BLaER1 (cell line): ENCODE measurements at regions not wholly inside any gene's neighbourhood (a gene's known extent, or its start where the extent isn't known, plus 50 kb on each side); places are given as distances from the start of the nearest gene placed in this dataset.
A peak's percentile ranks its signal among the peaks of the same experiment; 100 is the strongest.

Experiments used
- H3K27ac ChIP-seq: shearing (Covaris generic); formaldehyde crosslinking; 2 replicates; pipeline ENCODE4 v1.8.1; 2022
- H3K27me3 ChIP-seq: shearing (Covaris generic); formaldehyde crosslinking; 2 replicates; pipeline ENCODE4 v1.8.1; 2022
- H3K36me3 ChIP-seq: shearing (Covaris generic); formaldehyde crosslinking; 2 replicates; pipeline ENCODE4 v1.8.1; 2022
- H3K4me1 ChIP-seq: shearing (Covaris generic); formaldehyde crosslinking; 2 replicates; pipeline ENCODE4 v1.8.1; 2022
- H3K4me2 ChIP-seq: shearing (Covaris generic); formaldehyde crosslinking; 2 replicates; pipeline ENCODE4 v1.8.1; 2022
- H3K4me3 ChIP-seq: shearing (Covaris generic); formaldehyde crosslinking; 2 replicates; pipeline ENCODE4 v1.8.1; 2022
- H3K9ac ChIP-seq: shearing (Covaris generic); formaldehyde crosslinking; 2 replicates; pipeline ENCODE4 v1.8.1; 2022
- H3K9me3 ChIP-seq: shearing (Covaris generic); formaldehyde crosslinking; 2 replicates; pipeline ENCODE4 v1.8.1; 2022
- H4K20me1 ChIP-seq: shearing (Covaris generic); formaldehyde crosslinking; 2 replicates; pipeline ENCODE4 v1.8.1; 2022
- Cebpa-rat ChIP-seq: shearing (Covaris generic); IDR thresholded peaks from 2 replicates; pipeline ENCODE4 v1.8.1; 2022

GRCh38 chr2:144587306-144587705 is 67.4 kb upstream of the ZEB2 start:
- TF ChIP-seq Cebpa-rat: no peak
- Histone ChIP-seq H3K9me3 (peaks cover 4% of the 10 kb centered on the region), H4K20me1 (no peaks in the 10 kb centered on the region), H3K4me1 (peaks cover 12% of the 10 kb centered on the region), H3K36me3 (no peaks in the 10 kb centered on the region), H3K27ac (no peak overlapping the region), H3K27me3 (no peaks in the 10 kb centered on the region), H3K4me2 (no peak overlapping the region), H3K4me3 (no peak overlapping the region), H3K9ac (no peak overlapping the region)

GRCh38 chr2:144586476-144586875 is 66.6 kb upstream of the ZEB2 start:
- H3K4me2 ChIP-seq: no peak overlapping the region
- H3K9me3 ChIP-seq: peaks cover 4% of the 10 kb centered on the region
- no peaks in the 10 kb centered on the region for H4K20me1 ChIP-seq
- H3K27me3 ChIP-seq: peaks cover 4% of the 10 kb centered on the region; the same call in 1 of the 2 replicates
- TF ChIP-seq Cebpa-rat: no peak
- H3K27ac ChIP-seq: no peak overlapping the region
- H3K4me3 ChIP-seq: no peak overlapping the region
- H3K36me3 ChIP-seq: no peaks in the 10 kb centered on the region
- peaks cover 9% of the 10 kb centered on the region for H3K4me1 ChIP-seq
- H3K9ac ChIP-seq: no peak overlapping the region

GRCh38 chr2:144583741-144584453 is 64.0 kb upstream of the ZEB2 start:
- Histone ChIP-seq H3K9me3 (no peaks in the 10 kb centered on the region), H3K4me3 (no peak overlapping the region), H3K4me2 (no peak overlapping the region), H3K9ac (no peak overlapping the region), H4K20me1 (no peaks in the 10 kb centered on the region), H3K36me3 (no peaks in the 10 kb centered on the region), H3K27ac (no peak overlapping the region), H3K4me1 (peaks cover 20% of the 10 kb centered on the region), H3K27me3 (peaks cover 4% of the 10 kb centered on the region; the same call in 1 of the 2 replicates)
- TF ChIP-seq Cebpa-rat: no peak

DNA sequence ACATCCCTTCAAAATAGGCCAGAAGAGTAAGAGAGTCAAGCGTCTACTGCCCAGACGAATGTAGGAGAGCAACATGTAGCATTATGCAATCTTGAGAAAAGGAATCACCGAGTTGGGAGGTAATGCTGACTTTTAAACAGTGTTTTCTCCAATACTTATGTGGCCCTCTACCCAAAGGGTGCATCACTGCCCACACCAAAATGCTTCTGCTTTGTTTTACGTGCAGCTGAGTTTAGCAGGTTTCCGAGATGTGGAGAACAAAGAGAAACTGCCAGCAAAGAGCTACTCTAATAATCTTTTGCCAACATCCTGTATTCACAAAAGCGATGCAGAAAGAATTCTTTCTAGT is 63.4 kb upstream of the ZEB2 start:
- H3K36me3 ChIP-seq: no peaks in the 10 kb centered on the region
- H3K9me3 ChIP-seq: no peaks in the 10 kb centered on the region
- TF ChIP-seq Cebpa-rat: no peak
- no peak overlapping the region for H3K4me2 ChIP-seq
- no peak overlapping the region for H3K27ac ChIP-seq
- H3K9ac ChIP-seq: no peak overlapping the region
- peaks cover 20% of the 10 kb centered on the region for H3K4me1 ChIP-seq
- H4K20me1 ChIP-seq: no peaks in the 10 kb centered on the region
- no peak overlapping the region for H3K4me3 ChIP-seq
- H3K27me3 ChIP-seq: peaks cover 4% of the 10 kb centered on the region; the same call in 1 of the 2 replicates

GRCh38 chr2:144582651-144583380 is 62.9 kb upstream of the ZEB2 start:
- Histone ChIP-seq H4K20me1 (no peaks in the 10 kb centered on the region), H3K4me2 (no peak overlapping the region), H3K36me3 (no peaks in the 10 kb centered on the region), H3K27me3 (peaks cover 4% of the 10 kb centered on the region; the same call in 1 of the 2 replicates), H3K27ac (no peak overlapping the region), H3K4me3 (no peak overlapping the region), H3K9me3 (no peaks in the 10 kb centered on the region), H3K4me1 (peaks cover 20% of the 10 kb centered on the region), H3K9ac (no peak overlapping the region)
- TF ChIP-seq Cebpa-rat: no peak

DNA sequence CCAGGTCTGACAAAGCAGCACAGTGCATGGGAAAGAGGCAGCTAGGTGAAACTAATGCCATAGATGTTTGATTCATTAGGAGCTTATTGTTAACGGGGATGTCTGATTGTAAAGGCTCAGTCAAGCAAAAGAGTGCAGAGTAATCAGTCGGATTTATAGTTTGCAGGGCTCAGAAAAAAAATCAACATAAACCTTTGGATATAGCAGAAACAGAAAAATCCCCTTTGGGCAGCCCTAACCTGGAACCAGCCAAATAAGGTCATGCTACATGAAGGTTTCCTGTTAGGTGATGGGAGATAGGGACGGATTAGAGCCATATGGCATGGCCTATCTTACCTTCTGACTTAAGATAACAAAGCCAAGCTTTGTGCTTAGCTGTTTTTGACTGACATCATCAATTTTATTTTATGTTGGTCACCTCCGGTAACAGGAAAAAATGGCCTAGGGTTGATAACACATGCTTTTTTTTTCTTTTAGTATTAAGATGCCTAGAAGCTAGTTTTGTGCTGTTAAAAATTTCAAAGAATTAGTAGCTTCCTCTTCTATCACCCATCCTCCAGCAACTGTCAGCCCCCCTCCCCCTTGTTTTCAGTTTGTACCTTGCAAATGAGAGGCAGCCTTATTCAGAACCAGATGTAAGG is 60.7 kb upstream of the ZEB2 start:
- Histone ChIP-seq H3K4me2 (peak overlapping the region; percentile 37), H3K9ac (no peak overlapping the region), H3K36me3 (no peaks in the 10 kb centered on the region), H4K20me1 (no peaks in the 10 kb centered on the region), H3K9me3 (0 out of 2 replicates have a peak, but pooled peaks cover 2% of the 10 kb centered on the region), H3K4me1 (peaks cover 15% of the 10 kb centered on the region), H3K4me3 (no peak overlapping the region), H3K27ac (no peak overlapping the region), H3K27me3 (peaks cover 4% of the 10 kb centered on the region; the same call in 1 of the 2 replicates)
- no peak for TF ChIP-seq Cebpa-rat

DNA sequence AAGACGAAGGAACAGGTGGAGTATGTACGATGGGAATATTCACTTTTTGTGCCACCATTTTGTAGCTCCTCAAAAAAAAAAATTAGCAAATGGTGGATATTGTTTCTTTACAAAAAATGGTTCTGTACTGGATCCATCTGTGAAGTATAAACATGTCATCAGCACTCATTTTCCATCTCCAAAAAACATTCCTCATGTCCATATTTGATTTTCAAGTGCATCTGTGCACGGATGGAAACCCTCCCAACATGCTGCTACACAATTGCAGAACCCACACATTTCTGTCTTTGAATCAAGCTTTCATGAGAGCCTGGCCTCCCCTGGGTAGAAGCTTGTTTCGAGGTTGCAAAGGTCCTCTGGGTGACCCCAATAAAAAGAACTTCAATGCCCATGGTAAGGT is 59.6 kb upstream of the ZEB2 start:
- H3K4me3 ChIP-seq: no peak overlapping the region
- H3K27me3 ChIP-seq: peaks cover 4% of the 10 kb centered on the region; the same call in 1 of the 2 replicates
- no peak for TF ChIP-seq Cebpa-rat
- H3K9me3 ChIP-seq: 0 out of 2 replicates have a peak, but pooled peaks cover 8% of the 10 kb centered on the region
- H3K4me2 ChIP-seq: no peak overlapping the region
- no peak overlapping the region for H3K27ac ChIP-seq
- H4K20me1 ChIP-seq: no peaks in the 10 kb centered on the region
- H3K4me1 ChIP-seq: peaks cover 18% of the 10 kb centered on the region
- H3K9ac ChIP-seq: no peak overlapping the region
- no peaks in the 10 kb centered on the region for H3K36me3 ChIP-seq

GRCh38 chr2:144578099-144578498 is 58.2 kb upstream of the ZEB2 start:
- Histone ChIP-seq H4K20me1 (no peaks in the 10 kb centered on the region), H3K27ac (no peak overlapping the region), H3K4me2 (no peak overlapping the region), H3K27me3 (peaks cover 4% of the 10 kb centered on the region; the same call in 1 of the 2 replicates), H3K4me1 (peaks cover 18% of the 10 kb centered on the region), H3K4me3 (no peak overlapping the region), H3K9me3 (0 out of 2 replicates have a peak, but pooled peaks cover 8% of the 10 kb centered on the region), H3K36me3 (no peaks in the 10 kb centered on the region), H3K9ac (no peak overlapping the region)
- TF ChIP-seq Cebpa-rat: no peak

GRCh38 chr2:144572977-144573376 is 53.1 kb upstream of the ZEB2 start:
- no peak overlapping the region for H3K27ac ChIP-seq

More at GRCh38 chr2:144572977-144573376, 53.1 kb upstream of the ZEB2 start:
- H4K20me1 ChIP-seq: no peaks in the 10 kb centered on the region
- no peak for TF ChIP-seq Cebpa-rat
- 0 out of 2 replicates have a peak, but pooled peaks cover 8% of the 10 kb centered on the region for H3K9me3 ChIP-seq
- no peaks in the 10 kb centered on the region for H3K36me3 ChIP-seq
- no peak overlapping the region for H3K9ac ChIP-seq
- no peak overlapping the region for H3K4me3 ChIP-seq
- no peak overlapping the region for H3K4me2 ChIP-seq
- 0 out of 2 replicates have a peak, but pooled peaks cover 3% of the 10 kb centered on the region for H3K4me1 ChIP-seq
- H3K27me3 ChIP-seq: no peaks in the 10 kb centered on the region
